ENCODE measurements at regions not wholly inside any gene's neighbourhood (a gene's known extent, or its start where the extent isn't known, plus 50 kb on each side); places are given as distances from the start of the nearest gene placed in this dataset.
"Not testable (repeated sequence)": the region's sequence is repeated elsewhere in the genome, so short reads cannot be mapped to it uniquely, and the experiment has no call there.

GRCh38 chr15:20279056-20279455 is 262.5 kb downstream of the GOLGA6L6 start:
- H3K36me3 Mint-ChIP-seq (ENCODE audit: insufficient read depth, unreplicated experiment); H3K4me1 Mint-ChIP-seq (ENCODE audit: low read depth, unreplicated experiment); DNase-seq; H3K9me3 Mint-ChIP-seq (ENCODE audit: low read depth, unreplicated experiment); H3K27ac Mint-ChIP-seq (ENCODE audit: unreplicated experiment); H3K4me3 Mint-ChIP-seq (ENCODE audit: low read depth, unreplicated experiment); intact Hi-C loops (cut with micrococcal nuclease; ENCODE audit: unreplicated experiment); CTCF ChIA-PET; BruUV-seq (replicated peaks); H3K27me3 Mint-ChIP-seq (ENCODE audit: unreplicated experiment): not testable (repeated sequence)

DNA sequence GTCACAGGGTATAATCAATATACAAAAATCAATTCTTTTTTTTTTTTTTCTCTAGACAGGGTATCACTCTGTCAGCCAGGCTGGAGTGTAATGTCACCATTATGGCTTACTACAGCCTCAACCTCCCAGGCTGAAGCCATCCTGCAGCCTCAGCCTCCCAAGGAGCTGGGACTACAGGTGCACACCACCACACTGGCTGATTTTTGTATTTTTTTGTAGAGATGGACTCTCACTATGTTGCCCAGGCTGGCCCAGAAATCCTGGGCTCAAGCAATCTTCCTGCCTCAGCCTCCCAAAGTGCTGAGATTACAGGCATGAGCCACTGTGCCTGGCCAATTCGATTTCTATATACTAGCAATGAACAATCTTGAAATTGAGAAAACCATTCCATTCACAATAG is 263.2 kb downstream of the GOLGA6L6 start:
- H3K27ac Mint-ChIP-seq (ENCODE audit: unreplicated experiment); CTCF ChIA-PET; H3K9me3 Mint-ChIP-seq (ENCODE audit: low read depth, unreplicated experiment); H3K36me3 Mint-ChIP-seq (ENCODE audit: insufficient read depth, unreplicated experiment); H3K4me3 Mint-ChIP-seq (ENCODE audit: low read depth, unreplicated experiment); H3K4me1 Mint-ChIP-seq (ENCODE audit: low read depth, unreplicated experiment); DNase-seq; BruUV-seq (replicated peaks); intact Hi-C loops (cut with micrococcal nuclease; ENCODE audit: unreplicated experiment); H3K27me3 Mint-ChIP-seq (ENCODE audit: unreplicated experiment): not testable (repeated sequence)

GRCh38 chr15:20277451-20277850 is 264.1 kb downstream of the GOLGA6L6 start:
- intact Hi-C loops (cut with micrococcal nuclease; ENCODE audit: unreplicated experiment); H3K4me3 Mint-ChIP-seq (ENCODE audit: low read depth, unreplicated experiment): not testable (repeated sequence)

DNA sequence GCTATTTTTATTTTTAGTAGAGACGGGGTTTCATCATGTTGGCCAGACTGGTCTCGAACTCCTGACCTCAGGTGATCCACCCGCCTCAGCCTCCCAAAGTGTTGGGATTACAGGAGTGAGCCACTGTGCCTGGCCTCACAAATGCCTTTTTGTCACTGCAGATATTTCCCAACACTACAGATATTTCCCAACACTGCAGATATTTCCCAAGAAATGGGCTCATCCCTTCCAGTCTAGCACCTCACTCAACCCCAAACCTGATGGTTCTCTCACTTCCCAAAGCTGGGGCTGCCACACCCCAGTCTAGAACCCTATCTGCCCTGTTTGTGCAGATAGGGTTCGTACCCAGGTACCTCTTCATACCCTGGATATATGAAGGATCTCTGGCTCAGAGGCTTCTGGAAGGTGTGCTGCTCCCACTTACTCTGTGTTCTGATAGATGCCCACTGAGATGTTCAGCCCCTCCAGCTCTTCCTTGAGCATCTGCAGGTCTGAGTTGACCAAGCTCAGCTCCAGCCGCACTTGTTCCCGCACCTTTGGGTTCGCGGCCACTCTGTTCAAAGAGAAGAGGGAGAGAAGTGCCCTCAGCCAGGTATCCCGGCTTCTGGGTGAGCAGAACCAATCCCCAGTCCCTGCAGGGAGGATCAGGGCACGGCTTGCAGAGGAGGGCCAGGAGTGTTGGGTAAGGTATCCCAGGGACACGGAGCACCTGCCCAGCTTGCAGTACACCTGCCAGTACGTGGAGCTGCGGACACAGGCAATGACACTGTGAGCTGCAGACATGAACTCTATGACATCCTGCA is 265.1 kb downstream of the GOLGA6L6 start:
- H3K9me3 Mint-ChIP-seq (ENCODE audit: low read depth, unreplicated experiment); intact Hi-C loops (cut with micrococcal nuclease; ENCODE audit: unreplicated experiment); BruUV-seq (replicated peaks); DNase-seq; H3K4me3 Mint-ChIP-seq (ENCODE audit: low read depth, unreplicated experiment); H3K4me1 Mint-ChIP-seq (ENCODE audit: low read depth, unreplicated experiment); H3K27me3 Mint-ChIP-seq (ENCODE audit: unreplicated experiment); CTCF ChIA-PET; H3K27ac Mint-ChIP-seq (ENCODE audit: unreplicated experiment); H3K36me3 Mint-ChIP-seq (ENCODE audit: insufficient read depth, unreplicated experiment): not testable (repeated sequence)

More at GRCh38 chr15:20277451-20277850, 264.1 kb downstream of the GOLGA6L6 start:
- CTCF ChIA-PET; BruUV-seq (replicated peaks); H3K27me3 Mint-ChIP-seq (ENCODE audit: unreplicated experiment); H3K27ac Mint-ChIP-seq (ENCODE audit: unreplicated experiment); H3K9me3 Mint-ChIP-seq (ENCODE audit: low read depth, unreplicated experiment); H3K36me3 Mint-ChIP-seq (ENCODE audit: insufficient read depth, unreplicated experiment); DNase-seq; H3K4me1 Mint-ChIP-seq (ENCODE audit: low read depth, unreplicated experiment): not testable (repeated sequence)

GRCh38 chr15:20275373-20275967 is 266.1 kb downstream of the GOLGA6L6 start:
- H3K4me1 Mint-ChIP-seq (ENCODE audit: low read depth, unreplicated experiment); H3K27ac Mint-ChIP-seq (ENCODE audit: unreplicated experiment); H3K36me3 Mint-ChIP-seq (ENCODE audit: insufficient read depth, unreplicated experiment); DNase-seq; CTCF ChIA-PET; intact Hi-C loops (cut with micrococcal nuclease; ENCODE audit: unreplicated experiment); H3K27me3 Mint-ChIP-seq (ENCODE audit: unreplicated experiment); H3K4me3 Mint-ChIP-seq (ENCODE audit: low read depth, unreplicated experiment); H3K9me3 Mint-ChIP-seq (ENCODE audit: low read depth, unreplicated experiment); BruUV-seq (replicated peaks): not testable (repeated sequence)

- no peaks in the 10 kb centered on the region for H3K9me3 Mint-ChIP-seq (ENCODE audit: low read depth, unreplicated experiment)
Measured at GRCh38 chr15:20272422-20273184, 269.0 kb downstream of the GOLGA6L6 start.

More at GRCh38 chr15:20272422-20273184, 269.0 kb downstream of the GOLGA6L6 start:
- Mint-ChIP-seq H3K27ac (ENCODE audit: unreplicated experiment) (no peak overlapping the region), H3K4me3 (ENCODE audit: low read depth, unreplicated experiment) (no peak overlapping the region), H3K36me3 (ENCODE audit: insufficient read depth, unreplicated experiment) (no peaks in the 10 kb centered on the region), H3K27me3 (ENCODE audit: unreplicated experiment) (no peaks in the 10 kb centered on the region), H3K4me1 (ENCODE audit: low read depth, unreplicated experiment) (no peaks in the 10 kb centered on the region)
- CTCF ChIA-PET, result no interaction called here
- intact Hi-C loops (cut with micrococcal nuclease; ENCODE audit: unreplicated experiment), result no loop called here
- no TSS peak for BruUV-seq (replicated peaks)
- no peak for DNase-seq
- TF ChIP-seq CTCF (IDR thresholded peaks at IDR 0.05; ENCODE audit: unreplicated experiment), result no peak
